GM21528 (cell line): ENCODE measurements at regions not wholly inside any gene's neighbourhood (a gene's known extent, or its start where the extent isn't known, plus 50 kb on each side); places are given as distances from the start of the nearest gene placed in this dataset.
"Not testable (repeated sequence)": the region's sequence is repeated elsewhere in the genome, so short reads cannot be mapped to it uniquely, and the experiment has no call there.

Experiments used
- ATAC-seq: cut with Tn5 transposase; IDR thresholded peaks from one replicate; pipeline ENCODE4 v1.9.1; 2021; ENCODE audit warnings: mild to moderate bottlenecking, moderate library complexity; ENCODE audit not compliant: unreplicated experiment, low FRiP score

- ATAC-seq = no peak
These were observed 210.2 kb downstream of the MREG start for GRCh38 chr2:215803150-215803549.

GRCh38 chr2:215799194-215799593 is 214.2 kb downstream of the MREG start:
- no peak for ATAC-seq

GRCh38 chr2:215797676-215798075 is 215.7 kb downstream of the MREG start:
- no peak for ATAC-seq

GRCh38 chr2:215796140-215796855 is 217.1 kb downstream of the MREG start:
- ATAC-seq = no peak

GRCh38 chr2:215794829-215795546 is 218.4 kb downstream of the MREG start:
- ATAC-seq = no peak

GRCh38 chr2:215793747-215794595 is 219.4 kb downstream of the MREG start:
- ATAC-seq = no peak

GRCh38 chr2:215791481-215791937 is 221.8 kb downstream of the MREG start:
- ATAC-seq = no peak

GRCh38 chr2:215790523-215791421 is 222.6 kb downstream of the MREG start:
- ATAC-seq = no peak

GRCh38 chr2:215787565-215788178 is 225.7 kb downstream of the MREG start:
- ATAC-seq = no peak

GRCh38 chr2:215787025-215787424 is 226.3 kb downstream of the MREG start:
- no peak for ATAC-seq

GRCh38 chr2:215784371-215784783 is 229.0 kb downstream of the MREG start:
- no peak for ATAC-seq

GRCh38 chr2:215783640-215784039 is 229.7 kb downstream of the MREG start:
- not testable (repeated sequence) for ATAC-seq

- ATAC-seq = no peak
These were observed 230.4 kb downstream of the MREG start for GRCh38 chr2:215782965-215783364.

- ATAC-seq = no peak
These were observed 231.1 kb downstream of the MREG start for GRCh38 chr2:215782295-215782694.

- no peak for ATAC-seq
These were observed 232.3 kb downstream of the MREG start for GRCh38 chr2:215780907-215781685.

GRCh38 chr2:215780313-215780712 is 233.0 kb downstream of the MREG start:
- ATAC-seq = no peak

GRCh38 chr2:215779912-215780311 is 233.4 kb downstream of the MREG start:
- ATAC-seq = no peak

- ATAC-seq = no peak
These were observed 235.8 kb downstream of the MREG start for GRCh38 chr2:215777465-215778044.
